Naive B cell (primary cell): ENCODE measurements at regions not wholly inside any gene's neighbourhood (a gene's known extent, or its start where the extent isn't known, plus 50 kb on each side); places are given as distances from the start of the nearest gene placed in this dataset.
A peak's percentile ranks its signal among the peaks of the same experiment; 100 is the strongest.

Experiments
- ATAC-seq, 2 donors: fragments of 150-1000 bp; cut with Tn5 transposase; 2 replicates each; pipeline ENCODE4 v1.10.0; 2021; ENCODE audit warnings: low read depth in 2 of 2, mild to moderate bottlenecking in 2 of 2, moderate library complexity in 2 of 2
- DNase-seq: peaks from one replicate; pipeline ENCODE4 v3.0.0; 2022
- H3K27ac Mint-ChIP-seq, 6 donors: one replicate each; pipeline ENCODE4 v1.8.0; 2020 to 2022; ENCODE audit warnings: mild to moderate bottlenecking in 6 of 6, mixed read lengths in 6 of 6, moderate library complexity in 5 of 6, inconsistent platforms in 2 of 6
- H3K27me3 Mint-ChIP-seq, 3 donors: one replicate each; pipeline ENCODE4 v1.8.0; 2021 to 2022; ENCODE audit warnings: mixed read lengths in 3 of 3, mild to moderate bottlenecking in 1 of 3
- H3K36me3 Mint-ChIP-seq, 2 donors: one replicate each; pipeline ENCODE4 v1.8.0; 2020 to 2022; ENCODE audit warnings: mixed read lengths in 2 of 2, inconsistent platforms in 1 of 2, mild to moderate bottlenecking in 1 of 2
- H3K4me1 Mint-ChIP-seq, 3 donors: one replicate each; pipeline ENCODE4 v1.8.0; 2020 to 2022; ENCODE audit warnings: mixed read lengths in 3 of 3, inconsistent platforms in 1 of 3, mild to moderate bottlenecking in 1 of 3, moderate library complexity in 1 of 3
- H3K4me3 Mint-ChIP-seq, 8 donors: one replicate each; pipeline ENCODE4 v1.8.0; 2020 to 2022; ENCODE audit warnings: mild to moderate bottlenecking in 8 of 8, mixed read lengths in 8 of 8, moderate library complexity in 8 of 8, inconsistent platforms in 2 of 8
- H3K9me3 Mint-ChIP-seq, 7 donors: one replicate each; pipeline ENCODE4 v1.8.0; 2020 to 2022; ENCODE audit warnings: mixed read lengths in 7 of 7, mild to moderate bottlenecking in 5 of 7, inconsistent platforms in 2 of 7, moderate library complexity in 1 of 7

DNA sequence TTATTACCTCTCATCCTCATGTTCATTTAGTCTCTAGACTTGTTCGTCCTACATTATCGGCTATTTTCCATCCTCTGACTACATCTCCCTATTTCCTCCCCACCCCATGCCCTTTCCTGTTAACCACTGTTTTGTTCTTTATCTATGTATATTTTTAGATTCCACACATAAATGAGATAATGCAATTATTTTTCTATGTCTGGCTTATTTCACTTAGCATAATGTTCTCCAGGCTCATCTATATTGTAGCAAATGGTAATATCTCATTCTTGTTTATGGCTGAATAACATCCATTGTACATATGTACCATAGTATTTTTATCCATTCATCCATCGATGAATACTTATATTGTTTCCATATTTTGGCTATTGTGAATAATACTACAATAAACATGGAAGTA lies 84.6 kb upstream of the PTPRR start:
- peaks cover 0 to 3% (median 0%) of the 10 kb centered on the region in 7 donors for H3K9me3 Mint-ChIP-seq
- H3K27me3 Mint-ChIP-seq, result no peaks in the 10 kb centered on the region
- no peaks in the 10 kb centered on the region for H3K4me1 Mint-ChIP-seq
- H3K4me3 Mint-ChIP-seq, result no peak overlapping the region
- DNase-seq (no peak), ATAC-seq (no peak)
- H3K27ac Mint-ChIP-seq, result peak overlapping the region in 1 of 6 donors; percentile 8
- H3K36me3 Mint-ChIP-seq, result no peaks in the 10 kb centered on the region

DNA sequence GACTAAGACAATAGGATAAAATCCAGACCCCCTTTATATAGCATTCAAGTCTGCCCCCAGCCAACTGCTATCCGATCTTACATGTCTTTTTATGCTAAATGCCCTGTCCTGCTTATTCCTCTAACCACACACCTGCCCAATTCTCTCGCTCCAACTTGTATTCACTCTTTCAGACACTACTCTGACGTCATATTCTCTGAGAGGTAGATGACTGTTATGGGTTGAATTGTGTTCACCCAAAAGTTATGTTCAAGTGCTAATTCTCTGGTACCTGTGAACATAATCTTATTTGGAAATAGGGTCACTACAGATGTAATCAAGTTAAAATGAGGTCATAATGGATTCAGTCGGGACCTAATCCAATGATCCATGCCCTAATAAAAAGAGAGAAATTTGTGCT lies 84.0 kb upstream of the PTPRR start:
- H3K27ac Mint-ChIP-seq, result no peak overlapping the region
- no peak for DNase-seq
- no peaks in the 10 kb centered on the region for H3K4me1 Mint-ChIP-seq
- no peak overlapping the region for H3K4me3 Mint-ChIP-seq
- H3K9me3 Mint-ChIP-seq, result peaks cover 0 to 3% (median 0%) of the 10 kb centered on the region in 7 donors
- H3K27me3 Mint-ChIP-seq, result no peaks in the 10 kb centered on the region
- H3K36me3 Mint-ChIP-seq, result no peaks in the 10 kb centered on the region
- ATAC-seq, result no peak

DNA sequence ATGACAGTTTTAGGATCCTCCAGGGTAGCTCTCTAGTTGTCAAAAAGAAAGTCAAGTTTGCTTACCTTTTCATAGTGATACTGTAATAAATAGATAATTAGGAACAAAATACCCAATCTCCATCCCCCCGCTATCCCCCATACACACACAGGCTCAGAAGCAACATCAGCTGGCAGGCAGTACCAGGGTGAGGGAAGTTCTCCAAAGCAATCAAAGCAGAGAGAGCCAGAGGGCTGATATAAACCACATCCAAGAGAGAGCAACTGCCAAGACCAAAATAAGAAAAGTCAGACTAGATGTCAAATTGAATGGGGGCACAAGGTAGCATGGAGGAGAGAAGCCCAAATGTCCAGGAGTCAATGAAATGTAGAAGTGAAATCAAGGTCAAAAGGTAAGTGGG lies 80.2 kb upstream of the PTPRR start:
- ATAC-seq (no peak), DNase-seq (no peak)
- no peak overlapping the region for H3K4me3 Mint-ChIP-seq
- H3K4me1 Mint-ChIP-seq, result no peaks in the 10 kb centered on the region
- no peaks in the 10 kb centered on the region for H3K27me3 Mint-ChIP-seq
- H3K27ac Mint-ChIP-seq, result no peak overlapping the region
- H3K36me3 Mint-ChIP-seq, result no peaks in the 10 kb centered on the region
- H3K9me3 Mint-ChIP-seq, result peaks cover 0 to 3% (median 0%) of the 10 kb centered on the region in 7 donors

DNA sequence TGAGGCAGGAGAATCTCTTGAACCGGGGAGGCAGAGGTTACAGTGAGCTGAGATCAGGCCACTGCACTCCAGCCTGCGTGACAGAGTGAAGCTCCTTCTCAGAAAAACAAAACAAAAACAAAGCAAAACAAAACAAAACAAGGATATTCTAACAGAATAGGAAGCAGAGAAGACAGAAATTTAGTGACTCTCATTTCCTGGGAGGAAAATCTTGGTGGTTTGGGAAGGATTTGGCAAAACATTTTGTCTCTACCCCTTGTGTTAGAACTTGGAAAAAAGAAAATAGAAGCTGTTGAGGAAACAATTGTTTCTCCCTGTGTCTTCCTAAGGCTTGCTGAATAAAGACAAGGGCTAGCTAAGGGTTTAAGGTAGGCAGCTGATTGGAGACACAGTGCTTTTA lies 79.7 kb upstream of the PTPRR start:
- ATAC-seq, result no peak
- DNase-seq, result no peak
- H3K27ac Mint-ChIP-seq, result no peak overlapping the region
- H3K9me3 Mint-ChIP-seq, result peaks cover 0 to 3% (median 0%) of the 10 kb centered on the region in 7 donors
- no peak overlapping the region for H3K4me3 Mint-ChIP-seq
- no peaks in the 10 kb centered on the region for H3K27me3 Mint-ChIP-seq
- H3K4me1 Mint-ChIP-seq, result no peaks in the 10 kb centered on the region
- H3K36me3 Mint-ChIP-seq, result no peaks in the 10 kb centered on the region

GRCh38 chr12:70994217-70994788 lies 73.8 kb upstream of the PTPRR start:
- no peaks in the 10 kb centered on the region for H3K36me3 Mint-ChIP-seq
- H3K27ac Mint-ChIP-seq, result no peak overlapping the region
- peaks cover 0 to 3% (median 0%) of the 10 kb centered on the region in 7 donors for H3K9me3 Mint-ChIP-seq
- no peaks in the 10 kb centered on the region for H3K4me1 Mint-ChIP-seq
- ATAC-seq, result no peak
- H3K4me3 Mint-ChIP-seq, result no peak overlapping the region
- DNase-seq, result no peak
- H3K27me3 Mint-ChIP-seq, result no peaks in the 10 kb centered on the region

DNA sequence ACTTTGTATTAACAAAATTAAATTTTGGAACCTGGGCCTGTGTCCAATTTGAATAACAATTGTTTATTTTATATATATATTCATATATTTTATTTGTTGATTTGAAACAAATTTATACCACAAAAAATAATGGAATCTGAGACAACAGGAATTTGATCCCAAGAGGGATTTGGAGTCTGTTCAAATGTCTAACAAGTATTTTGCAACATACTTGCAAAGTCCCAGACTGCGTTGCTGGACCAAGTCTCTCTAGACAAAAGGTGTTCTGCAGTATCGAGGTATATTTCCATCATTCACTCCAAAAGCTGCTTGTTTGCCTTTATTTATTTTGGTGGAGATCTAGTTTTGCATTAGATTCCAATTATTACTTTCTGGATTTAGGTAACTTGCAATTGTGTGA lies 68.7 kb upstream of the PTPRR start:
- H3K36me3 Mint-ChIP-seq, result no peaks in the 10 kb centered on the region
- H3K27ac Mint-ChIP-seq, result no peak overlapping the region
- no peaks in the 10 kb centered on the region for H3K27me3 Mint-ChIP-seq
- no peak overlapping the region for H3K4me3 Mint-ChIP-seq
- H3K9me3 Mint-ChIP-seq, result peaks cover 0 to 6% (median 0%) of the 10 kb centered on the region in 7 donors
- DNase-seq (no peak), ATAC-seq (no peak)
- H3K4me1 Mint-ChIP-seq, result no peaks in the 10 kb centered on the region

GRCh38 chr12:70985850-70986249 lies 65.3 kb upstream of the PTPRR start:
- H3K36me3 Mint-ChIP-seq, result no peaks in the 10 kb centered on the region
- H3K4me3 Mint-ChIP-seq, result no peak overlapping the region

DNA sequence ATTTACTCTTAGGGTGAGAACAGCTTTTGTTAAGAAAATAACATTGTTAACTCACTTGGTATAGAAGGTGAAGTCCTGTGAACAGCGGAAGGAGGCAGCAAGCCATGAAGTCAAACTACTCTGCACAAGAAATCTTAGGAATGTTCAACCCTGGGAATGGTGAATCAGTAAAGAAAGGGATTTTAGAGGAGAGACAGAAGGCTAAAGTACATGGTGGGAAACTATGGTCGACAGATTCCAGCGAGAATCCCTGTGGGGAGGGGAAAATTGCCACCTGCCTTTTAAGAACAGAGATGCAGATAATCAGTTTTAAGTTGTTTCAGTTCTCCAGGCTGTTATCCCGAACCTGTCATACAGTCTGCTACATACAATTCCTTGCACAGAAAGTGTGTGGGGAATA lies 63.2 kb upstream of the PTPRR start:
- H3K4me3 Mint-ChIP-seq, result no peak overlapping the region
- ATAC-seq, result no peak
- H3K9me3 Mint-ChIP-seq, result peaks cover 0 to 6% (median 0%) of the 10 kb centered on the region in 7 donors
- no peaks in the 10 kb centered on the region for H3K36me3 Mint-ChIP-seq
- no peaks in the 10 kb centered on the region for H3K27me3 Mint-ChIP-seq
- DNase-seq, result no peak
- H3K4me1 Mint-ChIP-seq, result no peaks in the 10 kb centered on the region
- H3K27ac Mint-ChIP-seq, result no peak overlapping the region

More at GRCh38 chr12:70985850-70986249, 65.3 kb upstream of the PTPRR start:
- DNase-seq, result no peak
- Mint-ChIP-seq H3K9me3 (peaks cover 0 to 6% (median 0%) of the 10 kb centered on the region in 7 donors), H3K4me1 (no peaks in the 10 kb centered on the region), H3K27ac (no peak overlapping the region), H3K27me3 (no peaks in the 10 kb centered on the region)
- no peak for ATAC-seq

GRCh38 chr12:70982991-70983390 lies 62.5 kb upstream of the PTPRR start:
- Mint-ChIP-seq H3K27me3 (no peaks in the 10 kb centered on the region), H3K9me3 (peaks cover 0 to 6% (median 0%) of the 10 kb centered on the region in 7 donors), H3K4me3 (no peak overlapping the region), H3K36me3 (no peaks in the 10 kb centered on the region), H3K27ac (no peak overlapping the region), H3K4me1 (no peaks in the 10 kb centered on the region)
- no peak for DNase-seq
- ATAC-seq, result no peak

- ATAC-seq (no peak), DNase-seq (no peak)
- Mint-ChIP-seq H3K27me3 (no peaks in the 10 kb centered on the region), H3K27ac (no peak overlapping the region), H3K9me3 (peaks cover 0 to 6% (median 0%) of the 10 kb centered on the region in 7 donors), H3K36me3 (no peaks in the 10 kb centered on the region), H3K4me1 (no peaks in the 10 kb centered on the region), H3K4me3 (no peak overlapping the region)
Measured at GRCh38 chr12:70982286-70982685, 61.7 kb upstream of the PTPRR start.

- ATAC-seq (no peak), DNase-seq (no peak)
- no peak overlapping the region for H3K4me3 Mint-ChIP-seq
- no peaks in the 10 kb centered on the region for H3K36me3 Mint-ChIP-seq
- no peaks in the 10 kb centered on the region for H3K4me1 Mint-ChIP-seq
- H3K27me3 Mint-ChIP-seq, result no peaks in the 10 kb centered on the region
- no peak overlapping the region for H3K27ac Mint-ChIP-seq
- peaks cover 0 to 3% (median 0%) of the 10 kb centered on the region in 7 donors for H3K9me3 Mint-ChIP-seq
Measured at GRCh38 chr12:70971001-70971794, 50.7 kb upstream of the PTPRR start.
